ENCODE measurements at regions not wholly inside any gene's neighbourhood (a gene's known extent, or its start where the extent isn't known, plus 50 kb on each side); places are given as distances from the start of the nearest gene placed in this dataset.

DNA sequence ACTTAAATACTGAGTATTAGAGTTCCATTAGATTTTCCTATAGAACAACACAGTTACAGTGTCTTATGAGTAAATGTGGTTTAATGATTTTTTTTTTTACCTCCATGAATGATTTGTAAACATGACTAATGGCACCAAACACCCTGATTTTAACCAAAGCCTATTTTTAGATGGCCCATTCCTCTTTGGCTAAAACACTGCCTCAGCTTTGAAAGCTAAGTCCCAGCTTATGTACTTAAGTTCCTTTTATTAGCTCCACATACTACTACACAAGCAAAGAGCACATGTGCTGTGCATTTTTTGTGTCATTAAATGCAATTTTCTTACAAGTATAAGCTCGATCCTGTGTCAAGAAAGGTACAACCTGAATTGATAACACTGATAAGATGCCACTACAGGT, 575.6 kb upstream of the PITX2 start:
- TF ChIP-seq, protein P1, sequence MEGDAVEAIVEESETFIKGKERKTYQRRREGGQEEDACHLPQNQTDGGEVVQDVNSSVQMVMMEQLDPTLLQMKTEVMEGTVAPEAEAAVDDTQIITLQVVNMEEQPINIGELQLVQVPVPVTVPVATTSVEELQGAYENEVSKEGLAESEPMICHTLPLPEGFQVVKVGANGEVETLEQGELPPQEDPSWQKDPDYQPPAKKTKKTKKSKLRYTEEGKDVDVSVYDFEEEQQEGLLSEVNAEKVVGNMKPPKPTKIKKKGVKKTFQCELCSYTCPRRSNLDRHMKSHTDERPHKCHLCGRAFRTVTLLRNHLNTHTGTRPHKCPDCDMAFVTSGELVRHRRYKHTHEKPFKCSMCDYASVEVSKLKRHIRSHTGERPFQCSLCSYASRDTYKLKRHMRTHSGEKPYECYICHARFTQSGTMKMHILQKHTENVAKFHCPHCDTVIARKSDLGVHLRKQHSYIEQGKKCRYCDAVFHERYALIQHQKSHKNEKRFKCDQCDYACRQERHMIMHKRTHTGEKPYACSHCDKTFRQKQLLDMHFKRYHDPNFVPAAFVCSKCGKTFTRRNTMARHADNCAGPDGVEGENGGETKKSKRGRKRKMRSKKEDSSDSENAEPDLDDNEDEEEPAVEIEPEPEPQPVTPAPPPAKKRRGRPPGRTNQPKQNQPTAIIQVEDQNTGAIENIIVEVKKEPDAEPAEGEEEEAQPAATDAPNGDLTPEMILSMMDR (IDR thresholded peaks at IDR 0.05 in 2 of 3, conservative IDR thresholded peaks at IDR 0.05 in 1 of 3; ENCODE audit: control insufficient read depth in 2 of 3, extremely low read depth in 1 of 3, insufficient read depth in 1 of 3, low read depth in 3 of 3, low read length in 3 of 3): no peak
- TF ChIP-seq NFXL1 (IDR thresholded peaks at IDR 0.05; ENCODE audit: borderline replicate concordance) (no peak), CEBPB (IDR thresholded peaks at IDR 0.05; ENCODE audit: borderline replicate concordance in 1 of 2, low read depth in 2 of 2, low read length in 2 of 2) (no peak), NR2C1 (IDR thresholded peaks at IDR 0.05) (no peak), BRCA1 (IDR thresholded peaks at IDR 0.05; ENCODE audit: low read depth, low read length) (no peak), JUNB (IDR thresholded peaks at IDR 0.05) (no peak), POLR2A (IDR thresholded peaks at IDR 0.05; ENCODE audit: low read depth, low read length) (no peak), CBX5 (IDR thresholded peaks at IDR 0.05; ENCODE audit: low read depth) (no peak), RELA (IDR thresholded peaks at IDR 0.05; ENCODE audit: borderline replicate concordance, partially characterized antibody) (no peak), TARDBP (IDR thresholded peaks at IDR 0.05; ENCODE audit: borderline replicate concordance) (no peak), CHD1 (IDR thresholded peaks at IDR 0.05; ENCODE audit: low read depth, low read length) (no peak), ZNF24 (IDR thresholded peaks at IDR 0.05) (no peak), HCFC1 (IDR thresholded peaks at IDR 0.05; ENCODE audit: low read length) (no peak)
- TF ChIP-seq, protein P2, sequence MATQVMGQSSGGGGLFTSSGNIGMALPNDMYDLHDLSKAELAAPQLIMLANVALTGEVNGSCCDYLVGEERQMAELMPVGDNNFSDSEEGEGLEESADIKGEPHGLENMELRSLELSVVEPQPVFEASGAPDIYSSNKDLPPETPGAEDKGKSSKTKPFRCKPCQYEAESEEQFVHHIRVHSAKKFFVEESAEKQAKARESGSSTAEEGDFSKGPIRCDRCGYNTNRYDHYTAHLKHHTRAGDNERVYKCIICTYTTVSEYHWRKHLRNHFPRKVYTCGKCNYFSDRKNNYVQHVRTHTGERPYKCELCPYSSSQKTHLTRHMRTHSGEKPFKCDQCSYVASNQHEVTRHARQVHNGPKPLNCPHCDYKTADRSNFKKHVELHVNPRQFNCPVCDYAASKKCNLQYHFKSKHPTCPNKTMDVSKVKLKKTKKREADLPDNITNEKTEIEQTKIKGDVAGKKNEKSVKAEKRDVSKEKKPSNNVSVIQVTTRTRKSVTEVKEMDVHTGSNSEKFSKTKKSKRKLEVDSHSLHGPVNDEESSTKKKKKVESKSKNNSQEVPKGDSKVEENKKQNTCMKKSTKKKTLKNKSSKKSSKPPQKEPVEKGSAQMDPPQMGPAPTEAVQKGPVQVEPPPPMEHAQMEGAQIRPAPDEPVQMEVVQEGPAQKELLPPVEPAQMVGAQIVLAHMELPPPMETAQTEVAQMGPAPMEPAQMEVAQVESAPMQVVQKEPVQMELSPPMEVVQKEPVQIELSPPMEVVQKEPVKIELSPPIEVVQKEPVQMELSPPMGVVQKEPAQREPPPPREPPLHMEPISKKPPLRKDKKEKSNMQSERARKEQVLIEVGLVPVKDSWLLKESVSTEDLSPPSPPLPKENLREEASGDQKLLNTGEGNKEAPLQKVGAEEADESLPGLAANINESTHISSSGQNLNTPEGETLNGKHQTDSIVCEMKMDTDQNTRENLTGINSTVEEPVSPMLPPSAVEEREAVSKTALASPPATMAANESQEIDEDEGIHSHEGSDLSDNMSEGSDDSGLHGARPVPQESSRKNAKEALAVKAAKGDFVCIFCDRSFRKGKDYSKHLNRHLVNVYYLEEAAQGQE (IDR thresholded peaks at IDR 0.05; ENCODE audit: low read depth, low read length): no peak
